Ascending aorta (tissue), 2 donors: ENCODE measurements at regions not wholly inside any gene's neighbourhood (a gene's known extent, or its start where the extent isn't known, plus 50 kb on each side); places are given as distances from the start of the nearest gene placed in this dataset.
"Not testable (repeated sequence)": the region's sequence is repeated elsewhere in the genome, so short reads cannot be mapped to it uniquely, and the experiment has no call there.

Experiments used
- DNase-seq, 2 donors: peaks; one replicate each; pipeline ENCODE4 v3.0.0-alpha.2; 2019; ENCODE audit warnings: low spot score in 2 of 2
- H3K27ac ChIP-seq, 2 donors: fragments of 200-600 bp; sonication (generic); one replicate each; pipeline ENCODE4 v1.5.1; 2016 to 2017; ENCODE audit warnings: mild to moderate bottlenecking in 1 of 2
- H3K27me3 ChIP-seq: fragments of 200-600 bp; sonication (generic); one replicate; pipeline ENCODE4 v1.5.1; 2017
- H3K36me3 ChIP-seq, 2 donors: fragments of 200-600 bp; sonication (generic); one replicate each; pipeline ENCODE4 v1.5.1; 2016
- H3K4me1 ChIP-seq, 2 donors: fragments of 200-600 bp; sonication (generic); one replicate each; pipeline ENCODE4 v1.5.1; 2016 to 2017; ENCODE audit warnings: mild to moderate bottlenecking in 1 of 2
- H3K4me3 ChIP-seq, 2 donors: fragments of 200-600 bp; sonication (generic); one replicate each; pipeline ENCODE4 v1.5.1; 2016 to 2017; ENCODE audit warnings: mild to moderate bottlenecking in 1 of 2
- H3K9me3 ChIP-seq, 2 donors: fragments of 200-600 bp; sonication (generic); one replicate each; pipeline ENCODE4 v1.5.1; 2016
- CTCF ChIP-seq, 3 experiments: fragments of 200-600 bp in 2 of 3; fragments of 450-650 bp in 1 of 3; sonication (generic) in 2 of 3; IDR thresholded peaks; one replicate each; pipeline ENCODE4 v1.5.1; 2016 to 2019; ENCODE audit warnings: antibody characterized with exemption in 3 of 3, mild to moderate bottlenecking in 1 of 3, moderate library complexity in 1 of 3
- intact Hi-C: fragments of 100-400 bp; cut with DNase I; formaldehyde crosslinking; loops from one replicate; pipeline ENCODE4 v1.15.1; 2023

DNA sequence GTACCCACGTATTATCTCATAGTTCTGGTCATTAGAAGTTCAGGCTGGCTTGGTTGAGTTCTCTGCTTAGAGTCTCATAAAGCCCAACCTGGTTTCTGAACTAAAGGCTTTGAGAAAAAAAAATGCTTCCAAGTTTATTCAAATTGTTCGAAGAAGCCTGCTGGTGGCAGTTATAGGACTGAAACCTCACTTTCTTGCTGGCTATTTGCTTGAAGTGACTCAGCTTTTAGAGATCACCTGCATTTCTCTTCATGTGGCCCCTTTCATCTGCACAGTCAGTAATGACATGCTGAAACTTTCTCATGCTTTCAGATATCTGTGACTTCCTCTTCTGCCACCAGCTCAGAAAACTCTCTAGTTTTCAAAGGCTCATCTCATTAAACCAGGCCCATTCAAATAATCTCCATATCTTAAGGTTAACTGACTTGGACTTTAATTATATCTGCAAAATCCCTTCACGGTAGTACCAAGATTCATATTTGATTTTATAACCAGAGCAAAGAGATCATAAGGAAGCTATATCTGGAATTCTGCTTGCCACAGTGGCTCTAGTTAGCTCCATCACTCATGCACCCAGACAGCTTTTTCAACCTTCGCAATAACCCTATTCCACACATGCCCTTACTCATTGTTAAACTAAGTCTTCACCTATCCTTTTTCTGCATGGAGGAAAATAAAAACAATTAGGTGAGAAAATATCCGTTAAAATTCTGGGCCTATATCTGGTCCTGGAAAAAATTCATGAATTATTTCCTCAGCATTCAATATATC is 433.8 kb upstream of the CBLB start:
- intact Hi-C loops = no loop called here
- H3K27me3 ChIP-seq = no peaks in the 10 kb centered on the region
- H3K27ac ChIP-seq = no peak overlapping the region
- no peak for TF ChIP-seq CTCF (IDR thresholded peaks at IDR 0.05)
- no peak overlapping the region for H3K4me3 ChIP-seq
- no peak for DNase-seq
- no peaks in the 10 kb centered on the region for H3K36me3 ChIP-seq
- no peaks in the 10 kb centered on the region for H3K9me3 ChIP-seq
- peaks cover 0 to 3% of the 10 kb centered on the region in 2 donors for H3K4me1 ChIP-seq

DNA sequence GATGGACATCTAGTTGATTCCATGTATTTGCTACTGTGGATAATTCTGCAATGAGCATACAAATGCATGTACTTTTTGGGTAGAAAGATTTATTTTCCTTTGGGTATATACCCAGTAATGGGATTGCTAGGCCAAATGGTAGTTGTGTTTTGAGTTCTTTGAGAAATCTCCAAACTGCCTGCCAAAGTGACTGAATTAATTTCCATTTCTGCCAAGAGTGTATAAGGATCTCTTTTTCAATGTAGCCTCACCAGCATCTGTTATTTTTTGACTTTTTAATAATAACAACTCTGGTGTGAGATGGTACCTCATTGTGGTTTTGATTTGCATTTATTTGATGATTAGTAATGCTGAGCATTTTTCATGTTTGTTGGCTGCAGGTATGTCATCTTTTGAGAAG is 435.0 kb upstream of the CBLB start:
- Histone ChIP-seq H3K4me1 (peaks cover 0 to 3% of the 10 kb centered on the region in 2 donors), H3K27ac (no peak overlapping the region), H3K36me3 (no peaks in the 10 kb centered on the region), H3K4me3 (no peak overlapping the region), H3K27me3 (no peaks in the 10 kb centered on the region), H3K9me3 (no peaks in the 10 kb centered on the region)
- no peak for TF ChIP-seq CTCF (IDR thresholded peaks at IDR 0.05)
- intact Hi-C loops = no loop called here
- DNase-seq = no peak

DNA sequence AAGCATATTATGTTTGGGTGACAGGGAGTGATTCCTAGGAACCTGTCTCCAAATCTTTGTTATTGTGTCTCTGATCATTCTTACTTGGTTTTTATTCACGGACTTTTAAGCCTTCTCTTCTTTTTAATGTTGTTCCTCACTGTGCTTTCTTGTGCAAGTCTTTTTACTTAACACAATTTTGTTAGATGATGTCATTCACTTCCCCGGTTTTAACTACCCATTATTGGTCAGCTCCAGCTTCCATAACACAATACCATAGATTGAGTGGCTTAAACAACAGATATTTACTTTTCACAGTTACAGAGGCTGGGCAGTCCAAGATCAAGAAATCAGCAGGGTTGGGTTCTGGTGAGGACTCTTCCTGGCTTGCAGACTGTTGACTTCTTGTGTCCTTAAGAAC is 436.3 kb upstream of the CBLB start:
- Histone ChIP-seq H3K27ac (no peak overlapping the region), H3K36me3 (no peaks in the 10 kb centered on the region), H3K4me1 (peaks cover 0 to 3% of the 10 kb centered on the region in 2 donors), H3K4me3 (no peak overlapping the region), H3K9me3 (no peaks in the 10 kb centered on the region), H3K27me3 (no peaks in the 10 kb centered on the region)
- TF ChIP-seq CTCF (IDR thresholded peaks at IDR 0.05) = no peak
- no peak for DNase-seq
- intact Hi-C loops = no loop called here

DNA sequence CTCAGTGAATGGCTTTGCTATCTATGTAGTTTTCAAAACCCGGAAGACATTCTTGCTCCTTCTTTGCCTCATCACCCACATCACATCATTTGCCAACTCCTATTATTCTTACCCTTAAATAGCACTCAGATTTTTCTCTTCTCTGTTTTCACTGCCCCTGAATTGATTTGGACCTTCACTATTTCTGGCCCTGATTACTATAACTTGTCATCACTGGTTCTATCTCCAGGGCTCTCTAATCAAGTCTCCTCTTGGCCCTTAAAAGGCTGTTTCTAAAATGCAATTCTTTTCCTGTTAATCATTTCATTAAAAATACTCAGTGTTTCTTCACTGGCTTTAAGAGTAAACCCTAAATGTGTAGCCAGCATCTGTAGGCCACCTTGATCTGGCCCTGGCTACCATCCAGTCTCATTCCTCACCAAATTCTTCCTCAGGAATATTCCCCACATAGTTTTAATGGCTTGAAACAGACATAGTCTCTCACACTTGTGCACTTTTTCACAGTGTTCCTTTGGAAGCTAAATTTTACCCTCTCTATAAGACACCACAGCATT is 437.1 kb upstream of the CBLB start:
- DNase-seq = no peak
- peaks cover 0 to 3% of the 10 kb centered on the region in 2 donors for H3K4me1 ChIP-seq
- no peak for TF ChIP-seq CTCF (IDR thresholded peaks at IDR 0.05)
- H3K4me3 ChIP-seq = no peak overlapping the region
- H3K9me3 ChIP-seq = no peaks in the 10 kb centered on the region
- H3K27me3 ChIP-seq = no peaks in the 10 kb centered on the region
- H3K27ac ChIP-seq = no peak overlapping the region
- H3K36me3 ChIP-seq = no peaks in the 10 kb centered on the region
- intact Hi-C loops = no loop called here

DNA sequence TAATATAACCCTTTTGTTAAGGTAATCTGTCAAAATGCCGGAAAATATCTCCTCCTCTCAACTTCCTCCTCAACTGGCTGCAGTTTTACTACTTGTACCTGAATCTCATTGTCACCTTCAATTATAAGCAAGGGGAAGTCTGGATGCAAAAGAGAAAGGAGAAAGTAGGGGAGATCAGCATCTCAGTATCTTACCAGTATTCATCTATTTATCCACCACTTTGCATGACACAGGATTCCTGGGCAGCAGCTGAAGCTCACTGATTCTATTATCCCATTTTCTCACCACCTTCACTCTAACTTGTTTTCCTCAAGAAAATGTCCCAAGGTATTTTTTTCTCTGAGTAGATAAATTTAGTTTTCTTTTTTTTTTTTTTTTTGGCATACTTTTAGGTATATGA is 440.5 kb upstream of the CBLB start:
- no peaks in the 10 kb centered on the region for H3K36me3 ChIP-seq
- no peak for TF ChIP-seq CTCF (IDR thresholded peaks at IDR 0.05)
- intact Hi-C loops = no loop called here
- H3K4me1 ChIP-seq = no peaks in the 10 kb centered on the region
- H3K4me3 ChIP-seq = no peak overlapping the region
- DNase-seq = no peak
- no peaks in the 10 kb centered on the region for H3K27me3 ChIP-seq
- no peaks in the 10 kb centered on the region for H3K9me3 ChIP-seq
- H3K27ac ChIP-seq = no peak overlapping the region

DNA sequence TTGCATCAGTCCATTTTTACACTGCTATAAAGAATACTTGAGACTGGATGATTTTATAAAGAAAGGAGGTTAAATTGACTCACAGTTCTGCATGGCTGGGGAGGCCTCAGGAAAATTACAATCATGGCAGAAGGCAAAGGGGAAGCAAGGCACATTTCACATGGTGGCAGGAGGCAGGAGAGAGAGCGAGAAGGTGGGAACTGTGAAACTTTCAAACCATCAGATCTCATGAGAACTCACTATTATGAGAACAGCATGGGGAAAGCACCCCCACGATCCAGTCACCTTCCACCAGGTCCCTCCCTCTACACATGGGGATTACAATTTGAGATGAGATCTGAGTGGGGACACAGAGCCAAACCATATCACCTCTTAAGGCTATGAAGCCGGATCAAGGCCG is 441.0 kb upstream of the CBLB start:
- DNase-seq, H3K9me3 ChIP-seq, H3K4me1 ChIP-seq, H3K27ac ChIP-seq, H3K4me3 ChIP-seq, H3K36me3 ChIP-seq, H3K27me3 ChIP-seq, intact Hi-C loops: not testable (repeated sequence)
